ENCODE measurements at regions not wholly inside any gene's neighbourhood (a gene's known extent, or its start where the extent isn't known, plus 50 kb on each side); places are given as distances from the start of the nearest gene placed in this dataset.

- in situ Hi-C loops (cut with MboI; ENCODE audit: low pct_unique_long_range_greater_than_20kb, low sequenced_read_pairs, unreplicated experiment) = no loop called here
- TF ChIP-seq CTCF (IDR thresholded peaks at IDR 0.05; ENCODE audit: extremely low read depth, insufficient read depth, missing control alignments) = no peak
These were observed 50.9 kb upstream of the ZNF354B start for GRCh38 chr5:178808886-178809285.

GRCh38 chr5:178801021-178801420, 58.7 kb upstream of the ZNF354B start:
- in situ Hi-C loops (cut with MboI; ENCODE audit: low pct_unique_long_range_greater_than_20kb, low sequenced_read_pairs, unreplicated experiment) = no loop called here
- no peak for TF ChIP-seq CTCF (IDR thresholded peaks at IDR 0.05; ENCODE audit: extremely low read depth, insufficient read depth, missing control alignments)

More at GRCh38 chr5:178808886-178809285, 50.9 kb upstream of the ZNF354B start:
- DNase-seq (ENCODE audit: low spot score) = no peak

GRCh38 chr5:178797546-178798440, 62.0 kb upstream of the ZNF354B start:
- no peak for TF ChIP-seq CTCF (IDR thresholded peaks at IDR 0.05; ENCODE audit: extremely low read depth, insufficient read depth, missing control alignments)
- in situ Hi-C loops (cut with MboI; ENCODE audit: low pct_unique_long_range_greater_than_20kb, low sequenced_read_pairs, unreplicated experiment) = no loop called here
- no peak for DNase-seq (ENCODE audit: low spot score)

More at GRCh38 chr5:178801021-178801420, 58.7 kb upstream of the ZNF354B start:
- DNase-seq (ENCODE audit: low spot score) = no peak

GRCh38 chr5:178797101-178797521, 62.6 kb upstream of the ZNF354B start:
- DNase-seq (ENCODE audit: low spot score) = no peak
- no peak for TF ChIP-seq CTCF (IDR thresholded peaks at IDR 0.05; ENCODE audit: extremely low read depth, insufficient read depth, missing control alignments)
- in situ Hi-C loops (cut with MboI; ENCODE audit: low pct_unique_long_range_greater_than_20kb, low sequenced_read_pairs, unreplicated experiment) = no loop called here

- TF ChIP-seq CTCF (IDR thresholded peaks at IDR 0.05; ENCODE audit: extremely low read depth, insufficient read depth, missing control alignments) = no peak
- in situ Hi-C loops (cut with MboI; ENCODE audit: low pct_unique_long_range_greater_than_20kb, low sequenced_read_pairs, unreplicated experiment) = no loop called here
- no peak for DNase-seq (ENCODE audit: low spot score)
These were observed 63.4 kb upstream of the ZNF354B start for GRCh38 chr5:178796165-178796945.

GRCh38 chr5:178794433-178794832, 64.0 kb upstream of the ZNF354A start:
- in situ Hi-C loops (cut with MboI; ENCODE audit: low pct_unique_long_range_greater_than_20kb, low sequenced_read_pairs, unreplicated experiment) = no loop called here
- no peak for TF ChIP-seq CTCF (IDR thresholded peaks at IDR 0.05; ENCODE audit: extremely low read depth, insufficient read depth, missing control alignments)
- DNase-seq (ENCODE audit: low spot score) = no peak

All from GM13977 (cell line).